GM21576 (cell line): ENCODE measurements at regions not wholly inside any gene's neighbourhood (a gene's known extent, or its start where the extent isn't known, plus 50 kb on each side); places are given as distances from the start of the nearest gene placed in this dataset.

Experiments
- ATAC-seq: cut with Tn5 transposase; IDR thresholded peaks from one replicate; pipeline ENCODE4 v1.9.1; 2021; ENCODE audit warnings: mild to moderate bottlenecking, moderate library complexity; ENCODE audit not compliant: unreplicated experiment

DNA sequence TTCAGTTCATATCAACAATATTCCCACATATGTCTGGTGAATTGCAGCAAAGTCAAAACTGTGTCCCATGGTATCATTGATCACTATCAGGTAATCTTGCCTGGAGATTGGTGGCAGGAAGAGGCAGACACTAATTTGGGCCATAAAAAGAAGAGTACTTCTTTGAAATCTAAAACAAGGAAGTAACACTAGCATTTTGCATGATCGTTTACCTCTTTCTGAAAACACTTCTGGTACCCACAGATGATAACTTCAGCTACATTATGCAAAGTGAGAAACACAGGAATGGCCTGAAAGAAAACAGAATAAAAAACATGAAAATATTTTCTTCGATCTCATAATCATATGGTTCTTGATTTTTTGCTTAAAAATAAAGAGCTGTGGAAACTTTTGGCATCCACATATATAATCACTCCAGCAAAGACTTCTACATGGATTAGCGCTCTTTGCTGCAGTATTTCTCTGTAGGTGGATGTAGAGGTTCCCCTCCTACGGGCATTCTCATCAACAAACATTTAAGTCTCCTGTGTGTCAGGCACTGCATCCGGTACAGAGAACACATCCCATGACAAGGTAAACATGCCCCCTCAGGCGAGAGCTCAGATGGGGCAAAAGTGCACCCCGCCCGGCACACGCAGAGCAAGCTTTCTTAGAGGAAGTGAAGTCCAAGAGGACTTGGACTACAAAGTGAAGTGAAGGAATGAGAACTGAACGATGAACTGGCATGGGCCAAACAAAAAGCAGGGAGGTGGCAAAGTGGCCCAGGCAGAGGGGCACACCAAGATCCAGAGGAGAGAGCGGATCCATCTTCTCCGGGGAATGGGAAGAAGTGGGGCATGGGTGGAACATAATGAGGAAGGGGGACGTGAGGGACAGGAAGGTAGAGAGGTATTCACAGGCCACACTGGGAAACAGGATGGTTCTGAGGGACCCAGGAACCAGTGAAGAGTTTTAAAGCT, 68.0 kb upstream of the RIOK3 start:
- ATAC-seq, result no peak

DNA sequence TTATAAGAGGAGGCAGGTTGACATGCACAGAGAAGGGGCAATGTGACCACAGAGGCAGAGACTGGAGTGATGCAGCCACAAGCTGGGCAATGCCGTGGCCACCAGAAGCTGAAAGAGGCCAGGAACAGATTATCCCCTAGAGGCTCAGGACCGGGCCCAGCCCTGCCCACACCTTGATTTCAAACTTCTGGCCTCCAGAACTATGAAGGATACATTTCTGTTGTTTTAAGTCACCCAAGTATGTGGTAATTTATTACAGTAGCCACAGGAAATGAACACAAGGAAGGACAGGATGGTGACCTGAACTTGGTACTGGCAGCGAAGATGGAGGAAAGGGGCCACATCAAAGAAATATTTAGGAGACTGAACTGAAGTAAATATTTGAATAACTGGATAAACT, 66.8 kb upstream of the RIOK3 start:
- no peak for ATAC-seq

DNA sequence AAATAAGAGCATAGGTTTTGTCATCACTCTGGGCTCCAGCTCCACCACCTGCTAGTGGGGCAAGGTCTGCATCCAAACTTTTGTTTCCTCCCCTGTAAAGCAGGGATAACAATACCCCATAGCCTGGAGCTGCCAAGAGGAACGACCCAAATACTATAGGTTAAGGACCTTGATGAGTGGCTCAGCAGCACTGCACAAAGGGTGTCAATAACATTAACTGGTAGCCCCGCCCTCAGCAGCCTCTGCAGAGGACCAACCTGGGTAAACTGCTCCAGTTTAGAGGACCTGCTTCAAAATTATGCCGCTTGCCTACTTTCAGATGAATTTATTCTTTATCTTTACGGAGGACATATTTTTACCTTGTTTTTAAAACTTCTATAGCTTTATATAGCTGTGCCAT, 65.8 kb upstream of the RIOK3 start:
- no peak for ATAC-seq

DNA sequence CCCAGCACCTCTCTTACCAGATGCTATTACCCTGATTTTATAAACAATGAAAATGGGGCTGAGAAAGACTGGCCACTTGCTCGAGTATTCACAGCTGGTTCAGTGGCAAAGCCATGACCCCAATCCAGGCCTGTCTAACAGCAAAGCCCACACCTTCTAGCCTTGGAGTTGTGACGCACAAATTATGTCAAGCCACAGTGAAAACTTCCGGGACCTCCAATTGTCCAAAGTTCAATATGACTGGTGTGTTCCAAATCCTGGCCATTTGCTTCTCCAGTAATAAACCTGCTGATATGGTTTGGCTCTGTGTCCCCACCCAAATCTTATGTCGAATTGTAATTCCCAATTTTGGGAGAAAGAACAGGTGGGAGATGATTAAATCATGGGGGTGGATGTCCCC, 64.7 kb upstream of the RIOK3 start:
- no peak for ATAC-seq

DNA sequence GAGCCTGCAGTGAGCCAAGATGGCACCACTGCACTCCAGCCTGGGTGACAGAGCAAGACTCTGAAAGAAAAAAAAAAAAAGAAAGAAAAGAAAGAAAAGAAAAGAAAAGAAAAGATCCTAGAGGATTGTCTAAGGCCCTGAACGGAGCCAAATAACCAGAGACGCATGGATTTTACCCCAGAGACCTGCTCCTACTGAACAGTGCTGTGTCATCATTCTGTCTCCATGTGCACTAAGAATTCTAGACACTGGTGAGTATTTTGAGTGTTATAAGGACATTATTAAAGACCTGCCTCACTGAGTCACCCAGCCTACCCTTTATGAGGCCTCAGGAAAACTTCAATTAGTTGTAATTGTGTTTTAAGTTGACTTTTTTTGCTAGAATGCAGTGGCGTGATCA, 61.9 kb upstream of the RIOK3 start:
- ATAC-seq, result no peak

DNA sequence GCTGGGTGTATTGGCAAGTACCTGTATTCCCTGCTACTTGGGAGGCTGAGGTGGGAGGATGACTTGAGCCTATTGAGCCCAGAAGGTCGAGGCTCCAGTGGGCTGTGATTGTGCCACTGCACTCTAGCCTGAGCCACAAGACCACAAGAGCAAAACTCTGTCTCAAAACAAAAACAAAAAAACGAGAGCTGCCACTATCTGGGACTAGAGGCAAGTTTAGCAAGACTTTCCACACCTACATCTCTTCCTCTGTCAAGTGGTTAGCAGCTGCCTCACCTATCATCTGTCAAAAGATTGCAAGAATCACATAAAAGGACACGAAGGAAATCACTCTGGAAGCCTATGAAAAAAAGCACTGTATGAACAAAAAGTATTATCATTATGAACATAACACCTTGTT, 55.2 kb upstream of the RIOK3 start:
- ATAC-seq, result no peak

DNA sequence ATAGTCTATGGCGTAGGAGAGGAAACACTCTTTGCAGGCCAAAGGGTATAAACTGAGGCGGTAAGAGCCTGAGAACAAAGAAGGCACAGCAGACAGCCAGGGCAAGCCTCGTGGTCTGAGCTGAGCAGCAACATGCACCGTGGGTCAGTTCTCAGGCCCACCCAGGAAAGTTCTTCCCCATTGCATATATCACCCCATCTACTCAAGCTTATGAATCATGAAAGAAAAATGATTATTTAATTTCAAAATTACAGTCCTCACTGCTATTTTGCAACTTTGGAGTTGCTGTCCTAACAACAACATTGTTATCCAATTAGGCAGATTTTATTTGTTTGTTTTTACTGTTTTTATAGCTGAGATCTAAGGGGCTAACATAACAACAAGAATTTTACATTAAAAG, 54.7 kb upstream of the RIOK3 start:
- ATAC-seq, result no peak

DNA sequence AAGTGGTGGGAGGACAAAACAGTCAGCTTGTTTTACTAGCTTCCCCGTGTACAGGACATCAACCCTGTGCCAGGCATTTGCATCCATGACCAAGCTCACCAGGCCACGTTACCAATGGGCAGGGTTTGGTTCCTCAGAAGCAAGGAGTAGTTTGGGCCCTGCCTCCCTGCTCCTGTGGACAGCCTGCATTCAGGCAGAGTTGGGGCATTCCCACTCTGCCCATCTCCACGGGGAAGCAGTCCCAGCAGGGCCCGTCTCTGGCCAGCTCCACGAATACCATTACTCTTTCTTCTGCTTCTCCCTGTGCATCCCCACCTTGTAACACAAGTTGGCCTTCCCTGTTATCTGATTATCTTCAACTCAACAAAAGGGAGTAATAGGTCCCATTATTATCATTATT, 54.0 kb upstream of the RIOK3 start:
- no peak for ATAC-seq

DNA sequence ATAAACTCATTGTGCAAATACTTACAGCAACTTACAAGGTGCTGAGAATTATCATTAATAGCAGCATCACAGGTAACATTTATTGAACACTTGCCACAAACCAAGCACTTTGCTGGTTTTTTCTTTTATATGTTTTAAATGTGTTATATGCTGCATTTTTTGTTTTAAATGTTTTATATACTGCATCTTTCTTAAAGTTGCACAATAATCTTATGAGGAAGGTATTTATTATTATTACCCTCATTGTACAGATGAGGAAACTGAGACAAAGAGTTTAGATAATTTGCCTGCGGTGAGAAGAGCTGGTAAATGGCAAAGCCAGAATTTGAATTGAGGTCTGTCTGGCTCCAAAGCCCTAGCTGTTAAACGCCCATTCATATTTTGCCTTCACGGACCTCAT, 52.2 kb upstream of the RIOK3 start:
- no peak for ATAC-seq

DNA sequence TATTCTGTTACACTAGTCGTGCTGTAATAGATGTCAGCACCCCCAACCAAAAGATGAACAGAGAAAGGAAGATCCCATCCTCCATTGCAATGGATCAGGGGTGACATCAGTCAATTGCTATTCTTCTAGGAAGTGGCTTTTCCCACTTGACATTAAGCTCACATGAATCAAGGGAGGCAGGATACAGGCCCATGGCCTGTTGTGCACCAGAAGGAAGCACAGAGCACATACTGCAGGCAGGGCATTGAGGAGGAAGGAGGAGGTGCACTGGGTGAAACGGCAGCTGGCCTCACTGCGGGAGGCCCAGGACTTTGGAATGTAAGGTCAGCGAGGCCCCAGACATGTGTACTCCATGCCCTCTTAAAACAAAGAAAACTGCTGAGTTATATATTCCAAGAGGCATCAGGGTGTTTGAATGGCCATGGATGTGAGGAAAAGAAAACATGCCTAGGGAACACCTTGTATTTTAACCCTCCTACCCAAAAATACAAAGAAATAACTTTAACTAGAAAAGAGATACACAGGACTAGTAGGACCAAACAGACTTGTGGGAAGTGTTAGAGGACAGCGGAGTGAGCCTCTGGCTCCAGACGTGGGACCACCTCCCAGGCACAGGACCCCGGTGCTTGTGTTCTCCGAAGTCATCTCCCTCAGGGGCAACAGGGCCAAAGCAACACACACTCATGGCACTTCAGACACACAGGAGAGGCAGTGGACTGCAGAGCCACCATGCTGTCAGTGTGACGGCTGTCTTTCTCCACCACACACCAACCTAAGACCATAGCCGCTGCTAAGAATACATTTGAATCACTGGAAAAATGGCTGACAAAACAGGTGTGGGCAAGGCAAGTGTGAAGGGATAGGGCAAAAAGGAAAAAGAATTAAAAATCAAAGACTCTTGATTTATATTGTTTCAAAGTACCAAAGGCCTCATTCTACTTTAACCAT, 51.4 kb upstream of the RIOK3 start:
- no peak for ATAC-seq
